ENCODE measurements at regions not wholly inside any gene's neighbourhood (a gene's known extent, or its start where the extent isn't known, plus 50 kb on each side); places are given as distances from the start of the nearest gene placed in this dataset.

- Histone ChIP-seq H3K27ac (no peak overlapping the region), H3K27me3 (no peaks in the 10 kb centered on the region), H3K4me3 (no peak overlapping the region), H3K36me3 (ENCODE audit: low read depth, missing control alignments) (no peaks in the 10 kb centered on the region), H3K4me1 (no peaks in the 10 kb centered on the region), H3K9me3 (no peaks in the 10 kb centered on the region)
- no peak for DNase-seq
- intact Hi-C loops (cut with DNase I; ENCODE audit: low total_unique reads): no loop called here
- no peak for TF ChIP-seq CTCF (IDR thresholded peaks at IDR 0.05)
- TF ChIP-seq POLR2A (IDR thresholded peaks at IDR 0.05): no peak
- WGBS, 2 donors: 93 to 94% methylated on average over 2 of the region's 2 CpGs
These were observed 144.3 kb downstream of the NEDD1 start for GRCh38 chr12:97051341-97051740.

DNA sequence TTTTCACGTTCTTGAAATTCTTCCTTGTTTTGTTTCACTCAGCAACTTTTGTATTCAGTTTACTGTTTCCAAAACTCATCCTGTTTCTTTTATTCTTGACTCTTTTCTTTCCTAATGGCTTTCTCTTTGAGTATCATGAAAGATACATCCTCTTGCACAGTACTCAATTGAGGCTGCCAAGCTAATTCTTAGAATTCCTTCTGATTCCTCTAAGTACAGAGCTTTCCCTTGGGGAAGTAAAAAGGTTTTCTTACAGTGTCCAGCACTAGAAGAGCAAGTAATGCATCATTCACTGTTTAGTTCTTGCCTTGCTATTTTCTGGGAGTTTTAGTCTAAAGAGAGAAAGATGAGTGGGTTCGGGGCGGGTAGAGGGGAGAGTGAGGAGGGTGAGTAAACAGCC lies 154.1 kb downstream of the NEDD1 start:
- no peaks in the 10 kb centered on the region for H3K9me3 ChIP-seq
- TF ChIP-seq CTCF (IDR thresholded peaks at IDR 0.05): no peak
- no peak for TF ChIP-seq POLR2A (IDR thresholded peaks at IDR 0.05)
- H3K4me1 ChIP-seq: no peaks in the 10 kb centered on the region
- no peaks in the 10 kb centered on the region for H3K36me3 ChIP-seq (ENCODE audit: low read depth, missing control alignments)
- WGBS, 2 donors: 50 to 62% methylated on average over 3 of the region's 3 CpGs
- no peak overlapping the region for H3K4me3 ChIP-seq
- no peak for DNase-seq
- intact Hi-C loops (cut with DNase I; ENCODE audit: low total_unique reads): no loop called here
- no peak overlapping the region for H3K27ac ChIP-seq
- H3K27me3 ChIP-seq: no peaks in the 10 kb centered on the region

- Histone ChIP-seq H3K9me3 (no peaks in the 10 kb centered on the region), H3K27ac (no peak overlapping the region), H3K36me3 (ENCODE audit: low read depth, missing control alignments) (no peaks in the 10 kb centered on the region), H3K4me1 (no peaks in the 10 kb centered on the region), H3K27me3 (no peaks in the 10 kb centered on the region), H3K4me3 (no peak overlapping the region)
- intact Hi-C loops (cut with DNase I; ENCODE audit: low total_unique reads): no loop called here
- 90 to 93% methylated on average over 1 of the region's 1 CpG for WGBS, 2 donors
- TF ChIP-seq POLR2A (IDR thresholded peaks at IDR 0.05): no peak
- TF ChIP-seq CTCF (IDR thresholded peaks at IDR 0.05): no peak
- no peak for DNase-seq
These were observed 156.4 kb downstream of the NEDD1 start for GRCh38 chr12:97063292-97063935.

- Histone ChIP-seq H3K9me3 (no peaks in the 10 kb centered on the region), H3K27me3 (no peaks in the 10 kb centered on the region), H3K4me1 (no peaks in the 10 kb centered on the region), H3K36me3 (ENCODE audit: low read depth, missing control alignments) (no peaks in the 10 kb centered on the region), H3K27ac (no peak overlapping the region), H3K4me3 (no peak overlapping the region)
- intact Hi-C loops (cut with DNase I; ENCODE audit: low total_unique reads): no loop called here
- TF ChIP-seq POLR2A (IDR thresholded peaks at IDR 0.05) (no peak), CTCF (IDR thresholded peaks at IDR 0.05) (no peak)
- no peak for DNase-seq
- 37 to 45% methylated on average over 6 of the region's 6 CpGs for WGBS, 2 donors
These were observed 168.3 kb downstream of the NEDD1 start for GRCh38 chr12:97075161-97075933.
